Skin of body (tissue), 1 donor: ENCODE measurements at regions not wholly inside any gene's neighbourhood (a gene's known extent, or its start where the extent isn't known, plus 50 kb on each side); places are given as distances from the start of the nearest gene placed in this dataset.

ENCODE experiments used
- DNase-seq: peaks from one replicate; lab custom pipeline; 2025; lab: John Stamatoyannopoulos, UW

DNA sequence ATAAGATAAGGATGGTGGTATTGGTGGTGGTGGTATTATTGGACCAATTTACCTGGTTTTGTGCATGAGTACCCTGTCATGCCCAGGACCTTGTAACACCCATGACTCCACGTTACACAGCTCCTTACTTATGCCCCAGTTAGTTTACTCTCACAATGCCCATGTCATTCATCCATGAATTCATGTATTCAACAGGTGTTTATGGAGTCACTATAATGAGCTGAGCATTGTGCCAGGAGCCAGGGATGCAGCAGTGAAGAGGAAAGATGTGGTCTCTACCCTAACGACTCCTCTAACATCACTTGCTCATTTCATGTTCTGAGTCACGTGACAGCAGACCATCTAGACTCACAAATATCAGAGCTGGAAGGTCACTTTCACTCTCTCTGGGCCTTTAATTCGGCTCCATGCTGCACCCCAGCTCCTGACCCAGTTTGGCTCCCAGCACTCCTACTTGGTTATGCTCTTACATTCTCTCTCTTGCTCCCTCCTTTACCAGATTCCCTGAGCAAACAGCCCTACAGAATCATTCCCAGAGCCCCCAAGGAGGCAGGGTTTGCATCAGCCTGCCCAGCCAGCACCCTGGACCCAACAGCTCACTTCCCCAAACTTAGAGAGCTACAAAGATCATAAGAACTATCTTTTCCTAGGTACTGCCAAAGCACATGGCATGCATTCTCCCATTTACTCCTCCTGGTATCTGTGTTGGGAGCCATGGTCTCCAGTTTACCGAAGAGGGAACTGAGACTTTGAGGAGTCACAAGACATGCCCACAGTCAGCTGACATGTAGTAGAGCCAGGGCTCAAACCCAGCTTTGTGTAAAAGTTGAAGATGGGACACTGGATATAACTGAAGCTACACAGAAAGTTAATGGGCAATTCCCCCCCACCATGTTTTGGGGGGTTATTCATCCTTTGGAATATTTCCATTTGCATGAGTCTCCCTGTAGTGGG lies 449.9 kb downstream of the LRATD1 start:
- DNase-seq, result no peak

DNA sequence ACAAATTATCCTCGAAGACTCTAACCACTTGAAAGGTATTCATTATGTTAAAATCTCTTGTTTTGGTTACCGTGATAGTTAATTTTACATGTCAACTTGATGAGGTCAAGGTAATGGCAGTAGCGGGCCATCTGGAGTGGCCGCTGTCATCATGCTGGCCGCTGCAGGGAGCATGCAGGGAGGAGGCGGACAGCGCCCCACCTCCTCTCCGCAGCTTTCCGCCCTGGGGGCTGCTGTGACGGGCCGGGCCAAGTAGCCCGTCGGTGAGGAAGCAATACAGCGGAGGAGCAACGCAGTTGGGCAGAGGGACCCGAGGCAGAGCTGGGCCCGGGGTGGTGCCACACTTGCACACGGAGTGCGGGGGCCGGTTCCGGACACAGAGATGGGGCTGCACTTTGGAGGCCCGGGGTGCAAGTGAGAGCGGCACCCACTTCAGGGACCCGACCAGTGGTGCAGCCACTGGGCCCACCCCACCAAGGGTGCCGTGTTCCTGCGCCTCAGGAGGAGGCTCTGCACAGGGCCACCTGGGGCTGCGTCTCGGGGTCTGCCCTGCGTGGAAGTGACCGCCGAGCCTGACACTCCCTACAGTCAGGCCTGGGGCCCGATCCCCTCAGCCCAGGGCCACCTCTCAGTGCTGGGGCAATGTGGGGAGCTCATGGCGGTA lies 452.4 kb downstream of the LRATD1 start:
- no peak for DNase-seq

DNA sequence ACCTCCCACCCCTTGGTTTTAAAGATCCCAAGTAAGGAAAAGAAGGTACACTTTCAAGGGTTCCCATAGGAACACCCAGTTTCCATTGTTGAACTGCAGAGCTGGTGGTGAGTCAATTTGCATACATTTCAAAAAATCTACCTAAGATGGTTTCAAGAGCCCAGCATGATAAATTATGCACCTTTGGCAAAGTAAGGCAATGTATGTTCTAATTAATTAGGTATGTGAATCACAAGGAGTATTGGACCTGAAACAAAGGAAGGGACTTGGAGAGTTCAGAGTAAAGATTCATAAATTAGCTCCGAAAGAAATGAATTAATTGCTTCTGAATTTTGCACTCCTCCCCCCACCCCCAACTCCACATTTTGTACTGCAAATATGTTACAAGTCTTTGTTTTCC lies 459.7 kb downstream of the LRATD1 start:
- no peak for DNase-seq

DNA sequence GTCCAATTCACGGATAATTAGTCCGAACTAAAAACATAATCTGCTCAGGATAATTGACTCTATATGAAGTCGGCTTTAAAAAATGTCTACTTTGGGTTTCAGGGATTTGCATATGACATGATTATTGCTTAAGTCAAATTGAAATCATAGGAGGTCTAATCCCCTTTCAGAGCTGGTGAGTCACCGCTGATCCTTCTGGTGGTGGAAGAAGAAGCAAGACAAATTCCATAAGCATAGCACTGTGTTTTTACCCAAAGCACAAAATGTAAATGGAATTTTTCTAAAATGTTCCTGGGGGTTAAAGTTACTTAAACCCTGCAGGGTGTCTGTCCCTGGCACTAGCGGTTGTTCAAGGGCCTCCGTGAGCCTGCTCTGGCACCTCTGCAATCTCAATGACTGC lies 460.2 kb downstream of the LRATD1 start:
- DNase-seq, result peak; percentile 53

DNA sequence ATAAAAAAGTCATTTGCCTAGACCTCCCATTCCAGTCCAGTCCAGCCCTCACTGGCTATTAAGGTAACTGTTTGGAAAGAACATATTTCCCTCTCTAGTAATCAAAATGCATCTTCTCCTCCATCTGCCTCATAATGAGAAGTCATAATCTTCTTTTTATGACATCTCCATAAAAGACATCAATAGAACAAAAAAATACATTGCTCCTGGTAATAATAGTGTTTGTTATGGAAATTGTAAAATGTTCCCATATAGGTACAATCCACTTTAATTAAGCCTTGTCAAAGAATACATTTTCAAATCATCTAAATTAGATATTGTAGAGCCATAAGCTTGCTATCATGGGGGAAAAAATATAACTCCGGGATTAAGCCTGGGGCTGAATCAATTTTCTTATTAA lies 461.6 kb downstream of the LRATD1 start:
- DNase-seq, result no peak

DNA sequence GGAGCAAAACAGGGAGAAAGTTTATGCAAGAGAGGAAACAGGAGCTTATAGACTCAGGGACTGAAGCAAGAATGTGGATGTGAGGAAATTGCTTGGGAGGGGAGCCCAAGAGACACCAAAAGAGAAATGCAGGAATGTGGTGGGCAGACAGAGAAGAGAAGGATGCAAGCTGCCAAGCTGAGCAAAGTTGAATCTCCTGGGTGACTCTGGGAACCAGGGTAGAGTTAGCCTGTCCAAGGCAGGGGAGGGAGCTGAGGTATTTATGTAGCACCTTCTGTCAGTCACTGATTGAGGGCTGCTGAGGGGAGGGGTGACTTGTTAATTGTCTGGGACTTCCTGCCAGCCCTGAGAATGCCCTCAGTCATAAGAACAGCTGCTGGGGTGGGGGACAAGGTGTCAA lies 464.3 kb downstream of the NBAS start:
- DNase-seq, result no peak

DNA sequence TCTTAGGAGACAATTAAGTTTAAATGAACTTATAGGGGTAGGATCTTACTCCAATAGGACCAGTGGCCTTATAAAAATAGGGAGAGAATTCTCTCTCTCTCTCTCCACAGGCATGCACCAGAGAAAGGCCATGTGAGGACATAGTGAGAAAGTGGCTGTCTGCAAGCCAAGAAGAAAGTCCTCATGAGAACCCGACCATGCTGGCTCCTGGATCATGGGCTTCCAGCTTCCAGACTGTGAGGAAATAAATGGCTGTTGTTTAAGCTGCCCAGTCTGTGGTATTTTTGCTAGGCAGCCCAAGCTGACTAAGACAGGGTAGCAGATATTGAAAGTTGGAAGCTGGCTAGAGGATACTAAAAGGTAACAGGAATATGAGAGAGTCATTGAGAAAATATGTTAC lies 454.0 kb downstream of the NBAS start:
- no peak for DNase-seq

DNA sequence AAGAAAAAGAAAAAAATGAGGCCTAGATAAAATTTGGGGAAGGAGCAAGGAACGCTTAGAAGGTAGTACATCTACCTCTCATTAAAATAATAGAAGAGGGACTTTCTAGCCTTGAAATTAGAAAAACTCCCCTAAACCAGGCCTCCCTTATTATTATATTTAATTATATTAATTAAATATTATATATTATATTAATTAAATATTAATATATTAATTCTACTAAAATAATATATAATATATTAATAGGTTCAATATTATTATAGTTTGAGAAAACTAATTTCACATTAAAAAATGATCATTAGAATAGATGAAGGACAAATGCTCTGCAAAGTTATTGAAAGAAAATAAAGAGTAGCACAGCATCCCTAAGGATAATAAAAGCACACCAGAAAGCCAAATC lies 449.4 kb downstream of the NBAS start:
- DNase-seq, result no peak

DNA sequence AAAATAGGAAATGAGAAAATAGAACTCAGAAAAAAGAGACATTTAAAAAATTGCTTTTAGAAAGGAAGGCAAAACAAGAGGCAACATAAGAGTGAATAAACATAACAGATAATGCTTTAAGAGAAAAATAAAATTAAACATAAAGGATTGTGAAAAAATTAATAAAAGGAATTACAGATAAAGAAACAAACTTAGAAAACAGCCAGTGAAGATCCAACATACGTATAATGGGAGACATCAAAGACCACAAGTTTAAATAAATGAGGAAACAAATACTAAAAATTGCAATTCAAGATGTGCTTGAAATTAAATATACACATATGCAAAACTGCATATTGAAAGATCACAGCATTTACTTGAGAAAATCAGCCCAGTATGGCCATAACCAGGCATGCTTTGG lies 448.9 kb downstream of the NBAS start:
- DNase-seq, result no peak

DNA sequence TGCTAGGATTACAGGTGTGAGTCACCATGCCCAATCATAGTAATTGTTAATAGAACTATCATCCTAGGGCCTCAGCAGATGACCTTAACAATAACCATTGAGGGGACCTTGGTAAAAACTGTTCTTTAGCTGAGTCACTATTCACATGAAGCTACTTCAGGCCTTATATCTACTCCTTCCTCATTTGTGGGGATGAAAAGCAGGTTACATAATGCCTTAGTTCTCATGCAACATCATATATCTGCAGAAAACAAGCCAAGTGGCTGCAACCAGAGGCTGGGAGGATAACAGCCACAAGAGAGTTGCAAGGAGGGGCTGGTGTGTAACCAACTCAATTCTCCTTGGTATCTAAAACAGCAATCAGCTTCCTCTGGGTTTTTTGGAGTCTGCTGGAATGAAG lies 445.4 kb downstream of the NBAS start:
- no peak for DNase-seq

DNA sequence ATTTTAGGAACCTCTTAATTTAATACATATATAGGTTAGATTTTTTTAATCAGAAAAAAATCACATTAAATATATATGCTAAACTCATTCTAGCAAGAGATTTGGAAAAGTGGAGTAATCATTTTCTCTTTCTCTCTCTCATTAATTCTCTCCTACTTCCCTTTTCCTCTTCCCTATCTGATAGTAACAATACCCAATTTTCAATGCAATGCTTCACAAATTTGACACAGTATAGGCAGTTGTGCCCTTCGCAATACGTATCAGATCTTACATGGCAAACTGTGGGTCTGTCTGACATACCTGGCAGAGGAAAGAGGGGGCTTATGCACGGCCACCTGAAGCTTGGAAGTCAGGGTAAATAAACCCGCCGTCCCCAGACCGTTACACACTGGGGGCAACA lies 444.3 kb downstream of the NBAS start:
- no peak for DNase-seq
